ENCODE measurements at regions not wholly inside any gene's neighbourhood (a gene's known extent, or its start where the extent isn't known, plus 50 kb on each side); places are given as distances from the start of the nearest gene placed in this dataset.

GRCh38 chr14:28877923-28878322 lies 111.3 kb downstream of the FOXG1 start:
- TF ChIP-seq MTF1 (CRISPR knock-in tag; IDR thresholded peaks at IDR 0.05; ENCODE audit: borderline replicate concordance) (no peak), TEAD1 (CRISPR knock-in tag; IDR thresholded peaks at IDR 0.05) (no peak), SP1 (CRISPR knock-in tag; IDR thresholded peaks at IDR 0.05) (no peak), ZNF584 (CRISPR knock-in tag; IDR thresholded peaks at IDR 0.05; ENCODE audit: low read depth) (no peak), SIN3A (IDR thresholded peaks at IDR 0.05; ENCODE audit: borderline replicate concordance in 2 of 2, control insufficient read depth in 1 of 2, low read depth in 2 of 2, low read length in 2 of 2) (no peak), RBM14 (IDR thresholded peaks at IDR 0.05; ENCODE audit: borderline replicate concordance, insufficient read depth, low read depth, low read length) (no peak), SPI1 (IDR thresholded peaks at IDR 0.05; ENCODE audit: borderline replicate concordance, low read depth, low read length) (no peak)
- TF ChIP-seq, protein P1, sequence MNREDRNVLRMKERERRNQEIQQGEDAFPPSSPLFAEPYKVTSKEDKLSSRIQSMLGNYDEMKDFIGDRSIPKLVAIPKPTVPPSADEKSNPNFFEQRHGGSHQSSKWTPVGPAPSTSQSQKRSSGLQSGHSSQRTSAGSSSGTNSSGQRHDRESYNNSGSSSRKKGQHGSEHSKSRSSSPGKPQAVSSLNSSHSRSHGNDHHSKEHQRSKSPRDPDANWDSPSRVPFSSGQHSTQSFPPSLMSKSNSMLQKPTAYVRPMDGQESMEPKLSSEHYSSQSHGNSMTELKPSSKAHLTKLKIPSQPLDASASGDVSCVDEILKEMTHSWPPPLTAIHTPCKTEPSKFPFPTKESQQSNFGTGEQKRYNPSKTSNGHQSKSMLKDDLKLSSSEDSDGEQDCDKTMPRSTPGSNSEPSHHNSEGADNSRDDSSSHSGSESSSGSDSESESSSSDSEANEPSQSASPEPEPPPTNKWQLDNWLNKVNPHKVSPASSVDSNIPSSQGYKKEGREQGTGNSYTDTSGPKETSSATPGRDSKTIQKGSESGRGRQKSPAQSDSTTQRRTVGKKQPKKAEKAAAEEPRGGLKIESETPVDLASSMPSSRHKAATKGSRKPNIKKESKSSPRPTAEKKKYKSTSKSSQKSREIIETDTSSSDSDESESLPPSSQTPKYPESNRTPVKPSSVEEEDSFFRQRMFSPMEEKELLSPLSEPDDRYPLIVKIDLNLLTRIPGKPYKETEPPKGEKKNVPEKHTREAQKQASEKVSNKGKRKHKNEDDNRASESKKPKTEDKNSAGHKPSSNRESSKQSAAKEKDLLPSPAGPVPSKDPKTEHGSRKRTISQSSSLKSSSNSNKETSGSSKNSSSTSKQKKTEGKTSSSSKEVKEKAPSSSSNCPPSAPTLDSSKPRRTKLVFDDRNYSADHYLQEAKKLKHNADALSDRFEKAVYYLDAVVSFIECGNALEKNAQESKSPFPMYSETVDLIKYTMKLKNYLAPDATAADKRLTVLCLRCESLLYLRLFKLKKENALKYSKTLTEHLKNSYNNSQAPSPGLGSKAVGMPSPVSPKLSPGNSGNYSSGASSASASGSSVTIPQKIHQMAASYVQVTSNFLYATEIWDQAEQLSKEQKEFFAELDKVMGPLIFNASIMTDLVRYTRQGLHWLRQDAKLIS (CRISPR knock-in tag; IDR thresholded peaks at IDR 0.05), result no peak
